A549 (cell line): ENCODE measurements at regions not wholly inside any gene's neighbourhood (a gene's known extent, or its start where the extent isn't known, plus 50 kb on each side); places are given as distances from the start of the nearest gene placed in this dataset.

Source experiments
- ATAC-seq, 2 experiments: fragments of 200-7000 bp in 1 of 2; fragments of >200 bp in 1 of 2; cut with Nextera tagmentation in 1 of 2; cut with Tn5 transposase in 1 of 2; 3 replicates each; pipeline versions ENCODE4 v1.8.0 to v1.9.1; 2018 to 2020; ENCODE audit warnings: mild to moderate bottlenecking in 1 of 2, moderate library complexity in 1 of 2
- CTCF ChIA-PET: fragments of 300-600 bp; sonication (Branson Sonifier 250); formaldehyde crosslinking; extraction: SDS; loops from one replicate; lab custom pipeline; 2021; ENCODE audit warnings: antibody characterized with exemption, inconsistent platforms; lab: Yijun Ruan, JAX
- POLR2A ChIA-PET: fragments of 350-600 bp; formaldehyde crosslinking; extraction: SDS; loops from one replicate; lab custom pipeline; 2021; ENCODE audit warnings: antibody characterized with exemption, inconsistent platforms; lab: Yijun Ruan, JAX
- DNase-seq, 2 experiments: peaks; one replicate each; pipeline versions ENCODE4 v3.0.0 to v3.0.0-alpha.2; 2011 to 2016; ENCODE audit warnings: low read depth in 1 of 2, low spot score in 1 of 2
- FAIRE-seq: peaks from 2 replicates; lab custom pipeline; 2011; peaks lifted over from hg19 to GRCh38; lab: Jason Lieb, UNC
- H3K27ac ChIP-seq, 2 experiments: fragments of >200 bp; sonication (Bioruptor Twin); formaldehyde crosslinking; 3 replicates each; pipeline ENCODE4 v1.5.1; 2016 to 2017
- H3K4me1 ChIP-seq: fragments of >200 bp; sonication (Bioruptor Twin); formaldehyde crosslinking; 3 replicates; pipeline ENCODE4 v1.6.1; 2016
- H3K4me2 ChIP-seq: fragments of >200 bp; sonication (Bioruptor Twin); formaldehyde crosslinking; 3 replicates; pipeline ENCODE4 v1.6.1; 2016
- H3K4me3 ChIP-seq: fragments of >200 bp; sonication (Bioruptor Twin); formaldehyde crosslinking; 3 replicates; pipeline ENCODE4 v1.5.1; 2016
- H3K9me3 ChIP-seq: fragments of >200 bp; sonication (Bioruptor Twin); formaldehyde crosslinking; 3 replicates; pipeline ENCODE4 v1.6.1; 2016
- BCL3 ChIP-seq: fragments of >200 bp; sonication (Bioruptor Twin); formaldehyde crosslinking; IDR thresholded peaks from 3 replicates; pipeline ENCODE4 v1.6.1; 2016
- CBX8 ChIP-seq: fragments of 200-600 bp; sonication (generic); IDR thresholded peaks from 2 replicates; pipeline ENCODE4 v1.6.1; 2016
- CEBPB ChIP-seq, 2 experiments: fragments of >200 bp in 1 of 2; sonication (Bioruptor Twin) in 1 of 2; formaldehyde crosslinking in 1 of 2; IDR thresholded peaks; 2 replicates each; pipeline ENCODE4 v1.6.1; 2012 to 2016
- CHD2 ChIP-seq: fragments of 150-350 bp; IDR thresholded peaks from 2 replicates; pipeline ENCODE4 v1.6.1; 2014; ENCODE audit warnings: low read length; ENCODE audit not compliant: partially characterized antibody
- CTCF ChIP-seq: fragments of >200 bp; sonication (Bioruptor Twin); formaldehyde crosslinking; IDR thresholded peaks from 3 replicates; pipeline ENCODE4 v1.5.1; 2016
- E2F6 ChIP-seq: IDR thresholded peaks from 2 replicates; pipeline ENCODE4 v1.6.1; 2012; ENCODE audit warnings: low read depth, borderline replicate concordance
- HOXA7 ChIP-seq: fragments of 250-450 bp; sonication (Bioruptor Pico); IDR thresholded peaks from 2 replicates; pipeline ENCODE4 v1.5.0; 2020; ENCODE audit warnings: mild to moderate bottlenecking, moderate library complexity
- HOXB5 ChIP-seq: fragments of 250-450 bp; sonication (Bioruptor Pico); IDR thresholded peaks from 2 replicates; pipeline ENCODE4 v1.5.0; 2020; ENCODE audit warnings: mild to moderate bottlenecking, moderate library complexity
- JUNB ChIP-seq: fragments of >200 bp; sonication (Bioruptor Twin); formaldehyde crosslinking; IDR thresholded peaks from 2 replicates; pipeline ENCODE4 v1.6.1; 2016
- MAZ ChIP-seq: fragments of 150-350 bp; IDR thresholded peaks from 2 replicates; pipeline ENCODE4 v1.6.1; 2014; ENCODE audit warnings: antibody characterized with exemption, low read depth, low read length, borderline replicate concordance
- MYC ChIP-seq: IDR thresholded peaks from 2 replicates; pipeline ENCODE4 v1.6.1; 2012; ENCODE audit warnings: mild to moderate bottlenecking, inconsistent platforms, low read length, improper control_type of control experiment, borderline replicate concordance
- NFE2L2 ChIP-seq: fragments of 150-350 bp; conservative IDR thresholded peaks from 2 replicates; pipeline ENCODE4 v1.6.1; 2014; ENCODE audit warnings: low read length
- NPAS2 ChIP-seq: fragments of 250-450 bp; sonication (Bioruptor Pico); IDR thresholded peaks from 2 replicates; pipeline ENCODE4 v1.8.0; 2022; ENCODE audit warnings: mild to moderate bottlenecking, moderate library complexity, borderline replicate concordance
- NR3C1 ChIP-seq: fragments of >200 bp; sonication (Bioruptor Twin); formaldehyde crosslinking; IDR thresholded peaks from 3 replicates; pipeline ENCODE4 v1.6.1; 2017
- PHF8 ChIP-seq: fragments of 200-600 bp; sonication (generic); IDR thresholded peaks from 2 replicates; pipeline ENCODE4 v1.6.1; 2016; ENCODE audit warnings: low read depth, mild to moderate bottlenecking, antibody characterized with exemption, moderate library complexity, borderline replicate concordance
- POLR2A ChIP-seq: IDR thresholded peaks from 2 replicates; pipeline ENCODE4 v1.6.1; 2012; ENCODE audit warnings: mild to moderate bottlenecking, low read length
- RCOR1 ChIP-seq: fragments of 150-350 bp; IDR thresholded peaks from 2 replicates; pipeline ENCODE4 v1.6.1; 2014; ENCODE audit warnings: antibody characterized with exemption, low read length, low read depth
- REST ChIP-seq: fragments of 200-600 bp; sonication (generic); IDR thresholded peaks from 2 replicates; pipeline ENCODE4 v1.6.1; 2016; ENCODE audit warnings: antibody characterized with exemption, mild to moderate bottlenecking, moderate library complexity
- SREBF2 ChIP-seq: fragments of 450-650 bp; IDR thresholded peaks from 2 replicates; pipeline ENCODE4 v1.6.1; 2014; ENCODE audit warnings: mild to moderate bottlenecking, moderate library complexity
- USF2 ChIP-seq: fragments of 450-650 bp; IDR thresholded peaks from 2 replicates; pipeline ENCODE4 v1.6.1; 2014; ENCODE audit warnings: antibody characterized with exemption
- ZNF302 ChIP-seq: fragments of 250-450 bp; sonication (Bioruptor Pico); IDR thresholded peaks from 2 replicates; pipeline ENCODE4 v1.9.0; 2021; ENCODE audit warnings: inconsistent platforms, mild to moderate bottlenecking, moderate library complexity
- ZSCAN20 ChIP-seq: fragments of 250-450 bp; sonication (Bioruptor Pico); IDR thresholded peaks from 2 replicates; pipeline ENCODE4 v1.8.0; 2022; ENCODE audit warnings: mild to moderate bottlenecking, moderate library complexity
- WGBS: methylation state at CpG from one replicate; pipeline ENCODE4 v1.1.6; 2017; ENCODE audit errors: missing lambda C conversion rate; 5-methylcytosine and 5-hydroxymethylcytosine counted together

GRCh38 chr3:13252207-13252606 lies 167.9 kb downstream of the NUP210 start:
- no peak for ATAC-seq
- TF ChIP-seq JUNB (no peak), NR3C1 (no peak), HOXA7 (no peak), ZNF302 (CRISPR knock-in tag) (no peak), E2F6 (no peak), BCL3 (no peak), CTCF (no peak), MYC (no peak), PHF8 (no peak), NFE2L2 (no peak), CEBPB (IDR thresholded peaks at IDR 0.05) (no peak), USF2 (no peak), CHD2 (no peak), MAZ (no peak), RCOR1 (no peak), HOXB5 (CRISPR knock-in tag) (no peak)
- no peak for DNase-seq
- Histone ChIP-seq H3K9me3 (no peaks in the 10 kb centered on the region), H3K27ac (no peak overlapping the region), H3K4me1 (peaks cover 9% of the 10 kb centered on the region; the same call in 2 of the 3 replicates), H3K4me2 (no peak overlapping the region), H3K4me3 (no peak overlapping the region)
- POLR2A ChIA-PET, result no interaction called here
- FAIRE-seq, result no peak
- 85% methylated on average over 10 of the region's 10 CpGs for WGBS
- CTCF ChIA-PET, result no interaction called here

DNA sequence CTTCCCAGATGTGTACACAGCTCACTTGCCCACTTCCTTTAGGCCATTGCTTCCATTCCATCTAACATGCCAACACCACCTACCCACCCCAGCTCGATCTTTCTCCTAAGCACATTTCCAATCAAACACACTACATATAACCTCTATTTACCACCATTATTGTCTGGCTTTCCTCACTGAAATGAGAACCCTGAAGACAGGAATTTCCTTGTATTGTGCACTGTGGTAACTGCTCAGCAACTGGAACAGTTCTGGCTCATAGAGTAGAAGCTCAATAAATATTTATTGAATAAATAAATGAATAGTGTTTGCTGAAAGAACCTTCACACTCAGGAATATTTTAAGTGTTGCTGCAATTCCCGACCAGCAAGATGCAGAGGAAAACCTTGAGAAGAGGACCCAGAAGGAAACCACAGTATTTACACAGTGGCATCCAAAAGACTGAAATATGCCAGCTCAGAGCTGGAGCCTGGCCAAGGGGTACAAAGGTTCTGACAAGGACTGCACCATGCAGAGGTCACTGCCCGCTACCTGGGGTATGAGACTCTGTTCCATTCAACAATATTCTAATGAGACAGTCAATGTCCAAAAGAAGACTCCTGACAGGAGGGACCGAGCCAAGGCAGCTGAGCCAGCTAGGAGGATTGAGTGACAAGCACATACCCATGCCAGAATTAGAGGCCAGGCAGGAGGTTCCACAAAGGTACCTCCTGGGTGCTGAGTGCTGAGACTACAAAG lies 168.8 kb downstream of the NUP210 start:
- TF ChIP-seq NPAS2, result no peak
- no peak for TF ChIP-seq ZSCAN20 (CRISPR knock-in tag)
- TF ChIP-seq REST, result no peak
- no peak for TF ChIP-seq SREBF2
- TF ChIP-seq CBX8, result no peak
- no peak for TF ChIP-seq POLR2A
- no peak for TF ChIP-seq PHF8
- POLR2A ChIA-PET, result interaction anchor here (0.7 kb wide), 1 partner anchor 30 kb away, joined by 3 read pairs; no protein-coding TSS in a partner anchor

More for the DNA sequence above, 168.8 kb downstream of the NUP210 start:
- Histone ChIP-seq H3K9me3 (no peaks in the 10 kb centered on the region), H3K27ac (no peak overlapping the region), H3K4me1 (peaks cover 9% of the 10 kb centered on the region; the same call in 2 of the 3 replicates), H3K4me3 (no peak overlapping the region), H3K4me2 (no peak overlapping the region)
- WGBS, result 50% methylated on average over 4 of the region's 4 CpGs
- no peak; a peak in 1 of 6 replicates for ATAC-seq
- FAIRE-seq, result no peak
- no peak for DNase-seq
- CTCF ChIA-PET, result interaction anchor here (1.7 kb wide), 1 partner anchor 31 kb away, joined by 5 read pairs; no protein-coding TSS in a partner anchor
